SK-N-SH (cell line): ENCODE measurements at regions not wholly inside any gene's neighbourhood (a gene's known extent, or its start where the extent isn't known, plus 50 kb on each side); places are given as distances from the start of the nearest gene placed in this dataset.

Source experiments
- CTCF ChIA-PET: fragments of 300-600, 350-600 bp; formaldehyde crosslinking; extraction: SDS; loops from one replicate; lab custom pipeline; 2021; lab: Yijun Ruan, JAX
- POLR2A ChIA-PET: fragments of 350-600 bp; sonication (Branson Sonifier 250); formaldehyde crosslinking; extraction: SDS; loops from one replicate; lab custom pipeline; 2020; ENCODE audit warnings: antibody characterized with exemption, inconsistent platforms; lab: Yijun Ruan, JAX
- DNase-seq: peaks from one replicate; pipeline ENCODE4 v3.0.0; 2012
- H2AFZ ChIP-seq: fragments of 200-600 bp; sonication (generic); 2 replicates; pipeline ENCODE4 v1.8.1; 2016; ENCODE audit warnings: antibody characterized with exemption, mild to moderate bottlenecking, low read depth
- H3F3A ChIP-seq: fragments of 200-600 bp; sonication (generic); replicated peaks from 2 replicates; pipeline ENCODE3; 2016; ENCODE audit warnings: antibody characterized with exemption, mild to moderate bottlenecking; ENCODE audit not compliant: insufficient read depth
- H3K27ac ChIP-seq, 2 experiments: fragments of 200-500 bp in 1 of 2; fragments of 200-600 bp in 1 of 2; sonication (Bioruptor generic) in 1 of 2; sonication (generic), shearing (Covaris generic) in 1 of 2; 2 replicates each; pipeline versions ENCODE4 v1.5.1 to v1.6.1; 2014 to 2016; ENCODE audit warnings: low read depth in 2 of 2, inconsistent platforms in 1 of 2, low read length in 1 of 2, mild to moderate bottlenecking in 1 of 2, mixed read lengths in 1 of 2
- H3K27me3 ChIP-seq: fragments of 200-600 bp; sonication (generic), shearing (Covaris generic); 2 replicates; pipeline ENCODE4 v1.6.1; 2016; ENCODE audit warnings: mixed run types; ENCODE audit not compliant: insufficient read depth
- H3K36me3 ChIP-seq, 2 experiments: fragments of 200-500 bp in 1 of 2; fragments of 200-600 bp in 1 of 2; sonication (Bioruptor generic) in 1 of 2; sonication (generic) in 1 of 2; replicated peaks in 1 of 2; 2 replicates each; pipeline versions ENCODE3 to v1.5.1; 2014 to 2016; ENCODE audit warnings: low read length in 1 of 2, mild to moderate bottlenecking in 1 of 2; ENCODE audit not compliant: insufficient read depth in 2 of 2, control insufficient read depth in 1 of 2
- H3K4me1 ChIP-seq, 2 experiments: fragments of 200-500 bp in 1 of 2; fragments of 200-600 bp in 1 of 2; sonication (Bioruptor generic) in 1 of 2; sonication (generic), shearing (Covaris generic) in 1 of 2; 2 replicates each; pipeline versions ENCODE4 v1.5.1 to v1.6.1; 2014 to 2016; ENCODE audit warnings: low read depth in 1 of 2, low read length in 1 of 2, mixed run types in 1 of 2; ENCODE audit not compliant: insufficient read depth in 2 of 2, control insufficient read depth in 1 of 2
- H3K4me2 ChIP-seq: fragments of 200-600 bp; sonication (generic), shearing (Covaris generic); 2 replicates; pipeline ENCODE4 v1.6.1; 2017; ENCODE audit warnings: mixed run types
- H3K4me3 ChIP-seq, 2 experiments: fragments of 200-500 bp in 1 of 2; fragments of 200-600 bp in 1 of 2; sonication (Bioruptor generic) in 1 of 2; sonication (generic), shearing (Covaris generic) in 1 of 2; 2 replicates each; pipeline versions ENCODE4 v1.5.1 to v1.8.1; 2014 to 2016; ENCODE audit warnings: low read depth in 2 of 2, inconsistent platforms in 1 of 2, low read length in 1 of 2, mild to moderate bottlenecking in 1 of 2, mixed read lengths in 1 of 2, moderate library complexity in 1 of 2
- H3K79me2 ChIP-seq: fragments of 200-600 bp; sonication (generic); 2 replicates; pipeline ENCODE4 v1.8.1; 2017; ENCODE audit warnings: mild to moderate bottlenecking; ENCODE audit not compliant: insufficient read depth
- H3K9ac ChIP-seq: fragments of 200-600 bp; sonication (generic); 2 replicates; pipeline ENCODE4 v1.6.1; 2017; ENCODE audit warnings: mixed run types
- H3K9me2 ChIP-seq: fragments of 200-600 bp; sonication (generic); 2 replicates; pipeline ENCODE4 v1.6.1; 2017; ENCODE audit warnings: mixed run types
- H3K9me3 ChIP-seq: fragments of 200-600 bp; sonication (generic); 2 replicates; pipeline ENCODE4 v1.6.1; 2017; ENCODE audit warnings: mixed run types, mild to moderate bottlenecking, moderate library complexity
- H4K20me1 ChIP-seq: fragments of 200-600 bp; sonication (generic); 2 replicates; pipeline ENCODE4 v1.6.1; 2017; ENCODE audit warnings: mild to moderate bottlenecking, mixed run types; ENCODE audit not compliant: insufficient read depth
- CHD2 ChIP-seq: fragments of 150-350 bp; IDR thresholded peaks from 2 replicates; pipeline ENCODE4 v1.6.1; 2018; ENCODE audit warnings: low read length; ENCODE audit not compliant: partially characterized antibody
- CTCF ChIP-seq: fragments of 200-600 bp; sonication (generic); IDR thresholded peaks from 2 replicates; pipeline ENCODE4 v1.6.1; 2017; ENCODE audit warnings: antibody characterized with exemption, mild to moderate bottlenecking, moderate library complexity
- ELF1 ChIP-seq: IDR thresholded peaks from 2 replicates; pipeline ENCODE4 v1.4.0; 2012
- EP300 ChIP-seq, 2 experiments: IDR thresholded peaks; 2 replicates each; pipeline versions ENCODE4 v1.4.0 to v1.6.1; 2012; ENCODE audit warnings: borderline replicate concordance in 1 of 2, low read depth in 1 of 2, low read length in 1 of 2
- GABPA ChIP-seq: IDR thresholded peaks from 2 replicates; pipeline ENCODE4 v1.4.0; 2012; ENCODE audit warnings: low read depth, mild to moderate bottlenecking
- GATA2 ChIP-seq: sonication (generic); formaldehyde crosslinking; IDR thresholded peaks from 2 replicates; pipeline ENCODE4 v1.5.0; 2020; ENCODE audit warnings: mild to moderate bottlenecking, missing genetic modification reagents
- IRF3 ChIP-seq: fragments of 150-350 bp; IDR thresholded peaks from 2 replicates; pipeline ENCODE4 v1.6.1; 2016; ENCODE audit warnings: mild to moderate bottlenecking, low read depth, low read length
- MXI1 ChIP-seq: IDR thresholded peaks from 2 replicates; pipeline ENCODE4 v1.6.1; 2012; ENCODE audit warnings: mild to moderate bottlenecking, low read depth, low read length, improper control_type of control experiment
- NRF1 ChIP-seq: IDR thresholded peaks from 2 replicates; pipeline ENCODE4 v1.6.1; 2012; ENCODE audit warnings: low read depth, mild to moderate bottlenecking, low read length
- POLR2AphosphoS5 ChIP-seq: IDR thresholded peaks from 2 replicates; pipeline ENCODE4 v1.6.1; 2012; ENCODE audit warnings: low read depth, low read length
- RCOR1 ChIP-seq: fragments of 150-350 bp; IDR thresholded peaks from 2 replicates; pipeline ENCODE4 v1.6.1; 2017; ENCODE audit warnings: antibody characterized with exemption, low read length
- REST ChIP-seq: IDR thresholded peaks from 2 replicates; pipeline ENCODE4 v1.6.1; 2012; ENCODE audit warnings: mild to moderate bottlenecking, low read depth, low read length, moderate library complexity
- RFX5 ChIP-seq: IDR thresholded peaks from 2 replicates; pipeline ENCODE4 v1.6.1; 2012; ENCODE audit warnings: mild to moderate bottlenecking, improper control_type of control experiment, low read length
- RXRA ChIP-seq: IDR thresholded peaks from 2 replicates; pipeline ENCODE4 v1.4.0; 2012; ENCODE audit warnings: low read depth, mild to moderate bottlenecking, borderline replicate concordance
- SIN3A ChIP-seq: IDR thresholded peaks from 2 replicates; pipeline ENCODE4 v1.6.1; 2012; ENCODE audit warnings: low read depth, mild to moderate bottlenecking, low read length, moderate library complexity, borderline replicate concordance
- YY1 ChIP-seq: IDR thresholded peaks from 2 replicates; pipeline ENCODE4 v1.4.0; 2012; ENCODE audit warnings: low read depth, mild to moderate bottlenecking
- WGBS: methylation state at CpG from one replicate; pipeline ENCODE4 v1.1.6; 2017; ENCODE audit warnings: low lambda C conversion rate; 5-methylcytosine and 5-hydroxymethylcytosine counted together
- TF ChIP-seq, protein P1 (sequence below): IDR thresholded peaks from 2 replicates; pipeline ENCODE4 v1.4.0; 2012; ENCODE audit warnings: low read depth, borderline replicate concordance
- TF ChIP-seq, protein P2 (sequence below): IDR thresholded peaks from 2 replicates; pipeline ENCODE4; 2012
- TF ChIP-seq, protein P3 (sequence below): IDR thresholded peaks from 2 replicates; pipeline ENCODE4 v1.4.0; 2012; ENCODE audit warnings: low read depth

- POLR2A ChIA-PET = no interaction called here
- no peaks in the 10 kb centered on the region for H3F3A ChIP-seq
- no peaks in the 10 kb centered on the region for H3K79me2 ChIP-seq
- no peak overlapping the region for H2AFZ ChIP-seq
- no peaks in the 10 kb centered on the region for H4K20me1 ChIP-seq
- H3K9me3 ChIP-seq = no peaks in the 10 kb centered on the region
- peaks cover 3% of the 10 kb centered on the region; the same call in 1 of the 2 replicates for H3K9me2 ChIP-seq
- WGBS = 50% methylated on average over 4 of the region's 4 CpGs
- CTCF ChIA-PET = no interaction called here
- H3K27ac ChIP-seq = no peak overlapping the region
- H3K9ac ChIP-seq = no peak overlapping the region
- no peak overlapping the region for H3K4me2 ChIP-seq
- no peak overlapping the region for H3K4me3 ChIP-seq
- no peaks in the 10 kb centered on the region for H3K4me1 ChIP-seq
- H3K36me3 ChIP-seq = no peaks in the 10 kb centered on the region
- H3K27me3 ChIP-seq = no peaks in the 10 kb centered on the region
- TF ChIP-seq, protein P1, sequence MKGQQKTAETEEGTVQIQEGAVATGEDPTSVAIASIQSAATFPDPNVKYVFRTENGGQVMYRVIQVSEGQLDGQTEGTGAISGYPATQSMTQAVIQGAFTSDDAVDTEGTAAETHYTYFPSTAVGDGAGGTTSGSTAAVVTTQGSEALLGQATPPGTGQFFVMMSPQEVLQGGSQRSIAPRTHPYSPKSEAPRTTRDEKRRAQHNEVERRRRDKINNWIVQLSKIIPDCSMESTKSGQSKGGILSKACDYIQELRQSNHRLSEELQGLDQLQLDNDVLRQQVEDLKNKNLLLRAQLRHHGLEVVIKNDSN = no peak
- no peak for TF ChIP-seq NRF1
- no peak for DNase-seq
Observed at GRCh38 chr13:62033934-62034333, 618.3 kb upstream of the PCDH20 start.

GRCh38 chr13:62022369-62022768 is 606.7 kb upstream of the PCDH20 start:
- H3K9me3 ChIP-seq = no peaks in the 10 kb centered on the region; the same call in 1 of the 2 replicates
- H3K9me2 ChIP-seq = no peaks in the 10 kb centered on the region
- H3K27me3 ChIP-seq = no peaks in the 10 kb centered on the region
- H3K4me2 ChIP-seq = no peak overlapping the region
- ChIA-PET CTCF (no interaction called here), POLR2A (no interaction called here)
- H3K4me1 ChIP-seq = no peaks in the 10 kb centered on the region
- H3K4me3 ChIP-seq = no peak overlapping the region
- 50% methylated on average over 1 of the region's 1 CpG for WGBS
- H3F3A ChIP-seq = no peaks in the 10 kb centered on the region
- no peaks in the 10 kb centered on the region for H3K79me2 ChIP-seq
- H3K36me3 ChIP-seq = no peaks in the 10 kb centered on the region
- no peak overlapping the region for H3K9ac ChIP-seq
- no peak overlapping the region for H2AFZ ChIP-seq
- DNase-seq = no peak
- no peaks in the 10 kb centered on the region for H4K20me1 ChIP-seq
- no peak overlapping the region for H3K27ac ChIP-seq
- TF ChIP-seq RFX5 (no peak), CTCF (no peak), GATA2 (CRISPR knock-in tag) (no peak), POLR2AphosphoS5 (no peak), ELF1 (no peak), IRF3 (no peak), REST (no peak), NRF1 (no peak), CHD2 (no peak), RXRA (no peak), MXI1 (no peak), YY1 (no peak), GABPA (no peak), RCOR1 (no peak), EP300 (IDR thresholded peaks at IDR 0.05; ENCODE audit: borderline replicate concordance in 1 of 2, low read depth in 1 of 2, low read length in 1 of 2) (no peak), SIN3A (no peak)
- TF ChIP-seq, protein P2, sequence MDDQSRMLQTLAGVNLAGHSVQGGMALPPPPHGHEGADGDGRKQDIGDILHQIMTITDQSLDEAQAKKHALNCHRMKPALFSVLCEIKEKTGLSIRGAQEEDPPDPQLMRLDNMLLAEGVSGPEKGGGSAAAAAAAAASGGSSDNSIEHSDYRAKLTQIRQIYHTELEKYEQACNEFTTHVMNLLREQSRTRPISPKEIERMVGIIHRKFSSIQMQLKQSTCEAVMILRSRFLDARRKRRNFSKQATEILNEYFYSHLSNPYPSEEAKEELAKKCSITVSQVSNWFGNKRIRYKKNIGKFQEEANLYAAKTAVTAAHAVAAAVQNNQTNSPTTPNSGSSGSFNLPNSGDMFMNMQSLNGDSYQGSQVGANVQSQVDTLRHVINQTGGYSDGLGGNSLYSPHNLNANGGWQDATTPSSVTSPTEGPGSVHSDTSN = no peak
- TF ChIP-seq, protein P1 = no peak
- TF ChIP-seq, protein P3, sequence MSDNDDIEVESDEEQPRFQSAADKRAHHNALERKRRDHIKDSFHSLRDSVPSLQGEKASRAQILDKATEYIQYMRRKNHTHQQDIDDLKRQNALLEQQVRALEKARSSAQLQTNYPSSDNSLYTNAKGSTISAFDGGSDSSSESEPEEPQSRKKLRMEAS = no peak
